ENCODE measurements at regions not wholly inside any gene's neighbourhood (a gene's known extent, or its start where the extent isn't known, plus 50 kb on each side); places are given as distances from the start of the nearest gene placed in this dataset.
"Not testable (repeated sequence)": the region's sequence is repeated elsewhere in the genome, so short reads cannot be mapped to it uniquely, and the experiment has no call there.

DNA sequence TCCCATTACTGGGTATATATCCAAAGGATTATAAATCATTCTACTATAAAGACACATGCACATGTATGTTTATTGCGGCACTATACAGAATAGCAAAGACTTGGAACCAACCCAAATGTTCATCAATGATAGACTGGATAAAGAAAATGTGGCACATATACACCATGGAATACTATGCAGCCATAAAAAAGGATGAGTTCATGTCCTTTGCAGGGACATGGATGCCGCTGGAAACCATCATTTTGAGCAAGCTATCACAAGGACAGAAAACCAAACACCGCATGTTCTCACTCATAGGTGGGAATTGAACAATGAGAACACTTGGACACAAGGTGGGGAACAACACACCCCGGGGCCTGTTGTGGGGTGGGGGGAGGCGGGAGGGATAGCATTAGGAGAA, 57.0 kb upstream of the NEUROD1 start:
- not testable (repeated sequence) for DNase-seq

- no peak for DNase-seq
Measured at GRCh38 chr2:181738074-181738473, 57.8 kb upstream of the NEUROD1 start.

DNA sequence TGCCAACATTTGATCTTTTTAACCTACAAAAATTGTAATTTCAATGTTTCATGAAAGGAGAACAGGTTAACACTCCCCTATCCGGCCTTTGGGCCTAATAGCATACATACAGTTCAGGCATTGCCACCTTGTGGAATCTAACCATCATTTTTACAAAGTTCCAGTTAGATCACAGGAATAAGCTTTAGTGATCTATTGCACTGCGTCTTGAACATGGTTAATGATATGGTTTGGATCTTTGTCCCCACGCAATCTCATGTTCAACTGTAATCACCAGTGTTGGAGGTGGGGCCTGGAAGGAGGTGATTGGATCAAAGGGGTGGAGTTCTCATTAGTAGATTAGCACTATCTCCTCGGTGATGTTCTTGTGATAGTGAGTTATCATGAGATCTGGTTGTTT, 58.2 kb upstream of the NEUROD1 start:
- no peak for DNase-seq

- DNase-seq = no peak
Measured at GRCh38 chr2:181741756-181742155, 61.4 kb upstream of the NEUROD1 start.

DNA sequence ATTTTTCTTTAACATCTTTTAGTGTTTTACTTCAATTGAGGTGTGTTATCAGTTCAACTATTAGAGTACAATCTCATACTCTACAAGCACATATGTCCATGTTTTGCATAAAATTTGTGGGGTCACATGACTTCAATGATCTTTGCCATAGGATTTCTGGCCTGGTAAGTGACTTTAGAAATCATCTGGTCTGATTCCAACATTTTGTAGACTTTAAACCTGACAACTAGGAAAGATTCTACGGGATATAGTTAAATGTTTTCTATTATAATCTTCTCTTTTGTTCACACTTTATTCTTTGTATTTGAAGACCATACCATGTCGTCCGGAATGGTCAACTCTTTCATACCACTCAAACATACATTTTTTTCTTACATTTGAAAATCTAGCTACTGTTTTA, 62.0 kb upstream of the NEUROD1 start:
- no peak for DNase-seq

DNA sequence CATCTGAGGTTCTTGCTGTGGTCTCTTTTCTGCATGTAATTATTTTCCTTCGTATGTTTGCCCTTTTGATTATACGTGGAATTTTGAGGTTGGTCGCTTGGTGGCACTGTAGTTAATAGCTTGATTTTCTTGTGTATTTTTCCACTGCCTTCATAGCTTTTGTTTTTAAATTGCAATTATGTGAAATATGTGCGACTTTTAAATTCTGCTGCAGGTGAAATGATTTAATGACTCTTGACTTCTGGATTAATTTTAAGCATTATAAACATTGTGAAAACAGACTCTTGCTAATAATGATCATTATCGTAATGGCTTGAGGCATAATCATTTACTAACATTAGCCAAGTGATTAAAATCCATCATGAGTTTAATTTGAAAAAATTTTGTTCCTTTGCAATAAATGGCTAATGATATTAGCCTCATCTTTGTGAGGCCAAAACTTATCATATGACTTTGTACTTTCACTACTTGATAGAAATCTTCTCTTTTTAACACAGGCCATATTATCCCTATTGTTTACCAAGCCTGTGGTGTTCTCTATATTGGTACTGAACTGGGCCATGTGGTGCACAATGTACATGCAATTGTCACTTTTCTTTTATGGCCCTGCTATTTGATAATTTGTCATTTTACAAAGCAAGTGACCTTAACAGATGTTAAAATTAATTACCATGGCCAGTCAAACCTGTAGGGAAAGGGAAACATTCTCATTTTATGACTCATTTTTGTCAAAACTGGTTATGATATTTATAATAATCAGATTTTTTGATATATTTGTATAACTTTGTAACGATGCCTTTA, 62.8 kb upstream of the NEUROD1 start:
- DNase-seq = peak; percentile 36

- no peak for DNase-seq
Measured at GRCh38 chr2:181743723-181744031, 63.4 kb upstream of the NEUROD1 start.

- no peak for DNase-seq
Measured at GRCh38 chr2:181745796-181746540, 65.7 kb upstream of the NEUROD1 start.

DNA sequence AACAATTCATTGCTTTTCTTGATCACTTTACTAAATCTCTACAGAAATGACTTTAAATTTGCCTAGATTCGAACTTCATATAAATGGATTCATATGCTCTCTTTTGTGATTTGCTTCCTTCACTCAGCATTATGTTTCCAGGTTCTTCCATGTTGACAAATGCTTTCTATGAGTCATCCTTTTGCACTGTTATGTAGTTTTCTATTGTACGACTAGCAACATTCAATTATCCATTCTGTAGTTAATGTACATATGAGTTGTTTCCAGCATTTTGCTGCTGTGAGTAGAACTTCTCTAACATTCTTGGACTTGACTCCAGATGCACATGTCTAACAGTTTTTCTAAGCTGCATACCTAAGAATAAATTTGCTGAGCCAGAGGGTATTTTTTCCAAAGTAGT, 66.5 kb upstream of the NEUROD1 start:
- DNase-seq = no peak

DNA sequence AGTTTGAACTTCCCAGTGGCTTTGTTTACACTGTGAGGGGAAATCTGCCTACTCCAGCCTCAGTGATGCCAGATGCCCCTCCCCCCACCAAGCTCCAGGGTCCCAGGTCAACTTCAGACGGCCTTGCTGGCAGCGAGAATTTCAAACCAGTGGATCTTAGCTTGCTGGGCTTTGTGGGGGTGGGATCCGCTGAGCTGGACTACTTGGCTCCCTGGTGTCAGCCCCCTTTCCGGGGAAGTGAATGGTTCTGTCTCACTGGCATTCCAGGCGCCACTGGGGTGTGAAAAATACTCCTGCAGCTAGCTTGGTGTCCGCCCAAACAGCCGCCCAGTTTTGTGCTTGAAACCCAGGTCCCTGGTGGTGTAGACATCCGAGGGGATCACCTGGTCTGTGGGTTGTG, 70.0 kb upstream of the NEUROD1 start:
- no peak for DNase-seq

GRCh38 chr2:181751266-181752030, 71.1 kb upstream of the NEUROD1 start:
- no peak for DNase-seq

DNA sequence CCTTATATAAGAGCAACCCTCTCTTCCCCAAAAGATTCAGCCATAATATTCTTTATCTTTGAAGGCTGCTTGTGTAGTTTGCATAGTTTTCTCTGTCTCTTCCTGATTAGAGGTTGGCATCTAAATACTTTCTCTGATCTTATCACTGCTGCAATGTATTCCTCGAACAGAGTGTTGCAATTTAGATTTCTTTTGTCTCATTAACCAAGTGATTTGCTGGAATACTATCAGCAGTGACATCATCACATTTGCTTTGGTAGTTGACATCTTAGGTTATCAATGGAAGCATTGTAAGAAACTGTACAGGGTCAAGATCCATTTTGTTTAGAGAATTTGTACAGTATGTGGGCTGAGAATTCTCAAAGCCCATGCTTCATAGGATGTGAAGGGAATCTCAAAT, 72.0 kb upstream of the NEUROD1 start:
- no peak for DNase-seq

DNA sequence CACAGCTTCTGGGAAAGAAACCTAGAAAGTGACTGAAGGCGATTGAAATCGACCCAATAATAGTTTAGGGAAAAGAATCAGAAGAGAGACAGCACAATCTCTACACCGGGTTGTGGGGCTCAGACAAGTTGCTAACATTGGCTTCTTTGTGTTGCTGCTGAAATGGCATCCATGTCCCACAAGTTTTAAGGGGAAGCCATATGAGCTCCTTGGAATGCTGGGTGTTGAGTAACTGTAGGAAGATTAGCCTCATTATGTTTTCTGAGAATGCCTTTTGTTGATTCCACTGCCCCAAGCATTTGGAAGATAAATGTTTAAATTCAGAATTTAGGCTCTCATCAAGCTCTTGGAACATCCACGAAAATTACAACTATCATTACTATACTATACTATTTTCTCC, 73.4 kb upstream of the NEUROD1 start:
- DNase-seq = no peak

DNA sequence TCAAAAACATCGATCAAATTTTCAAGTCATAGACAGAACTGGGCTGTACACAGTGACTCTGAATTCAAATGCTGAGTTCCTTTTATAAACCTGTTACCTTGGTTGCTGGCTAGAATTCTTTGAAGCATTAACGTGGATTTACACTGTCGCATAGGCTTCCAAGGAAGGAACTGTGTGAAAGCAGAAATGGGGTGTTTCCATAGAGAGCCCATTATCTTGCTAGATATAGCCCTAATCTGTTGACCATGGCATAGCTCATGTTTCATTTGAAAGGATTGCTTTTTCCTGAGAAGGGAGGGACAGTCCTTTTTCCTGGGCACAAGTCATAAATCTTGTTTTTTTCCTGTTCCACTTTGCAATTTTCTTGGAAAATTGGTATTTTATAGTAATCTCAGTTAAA, 73.8 kb upstream of the NEUROD1 start:
- DNase-seq = no peak

GRCh38 chr2:181755181-181755580, 74.9 kb upstream of the NEUROD1 start:
- no peak for DNase-seq

DNA sequence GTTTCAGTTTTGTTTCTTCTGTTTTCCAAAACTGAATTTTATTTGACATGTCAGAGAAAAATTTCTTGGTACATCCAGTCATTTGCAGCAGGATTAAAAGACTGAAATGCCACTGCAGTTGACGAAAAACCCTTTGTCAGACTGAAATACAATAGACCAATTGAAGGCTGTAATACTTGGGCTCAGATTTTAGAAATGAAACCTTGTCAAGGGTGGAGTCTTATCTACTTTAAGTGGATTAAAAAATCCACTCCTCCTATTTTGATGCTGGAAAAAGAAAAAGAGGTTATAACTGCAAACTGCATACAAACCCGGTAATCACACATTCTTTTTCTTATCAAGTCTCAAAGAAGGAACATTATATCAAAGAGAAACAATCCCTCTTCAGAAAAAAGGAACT, 80.2 kb upstream of the NEUROD1 start:
- DNase-seq = no peak

- no peak for DNase-seq
Measured at GRCh38 chr2:181761175-181761574, 80.9 kb upstream of the NEUROD1 start.

DNA sequence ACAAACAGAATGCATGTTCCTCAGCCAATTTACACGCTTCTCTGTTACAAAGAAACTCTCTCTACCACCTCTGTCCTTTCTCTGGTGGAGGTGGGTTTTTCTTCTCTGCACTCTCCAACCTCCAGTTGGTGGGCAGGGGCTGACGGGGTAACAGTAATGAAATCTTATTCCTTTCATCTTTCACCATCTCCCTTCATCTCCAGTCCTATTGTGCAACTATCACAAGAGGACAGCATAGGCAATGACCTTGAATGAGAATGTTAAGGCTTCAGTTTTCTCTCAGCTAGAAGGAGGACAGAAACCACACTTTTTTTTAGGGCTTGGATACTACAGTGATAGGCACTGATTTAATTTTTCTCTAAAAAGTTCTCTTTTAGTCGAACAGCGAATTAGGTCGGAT, 81.7 kb upstream of the NEUROD1 start:
- no peak for DNase-seq

GRCh38 chr2:181762848-181763247, 82.5 kb upstream of the NEUROD1 start:
- DNase-seq = no peak

- no peak for DNase-seq
Measured at GRCh38 chr2:181763423-181763822, 83.1 kb upstream of the NEUROD1 start.

GRCh38 chr2:181764095-181764963, 84.0 kb upstream of the NEUROD1 start:
- no peak for DNase-seq

DNA sequence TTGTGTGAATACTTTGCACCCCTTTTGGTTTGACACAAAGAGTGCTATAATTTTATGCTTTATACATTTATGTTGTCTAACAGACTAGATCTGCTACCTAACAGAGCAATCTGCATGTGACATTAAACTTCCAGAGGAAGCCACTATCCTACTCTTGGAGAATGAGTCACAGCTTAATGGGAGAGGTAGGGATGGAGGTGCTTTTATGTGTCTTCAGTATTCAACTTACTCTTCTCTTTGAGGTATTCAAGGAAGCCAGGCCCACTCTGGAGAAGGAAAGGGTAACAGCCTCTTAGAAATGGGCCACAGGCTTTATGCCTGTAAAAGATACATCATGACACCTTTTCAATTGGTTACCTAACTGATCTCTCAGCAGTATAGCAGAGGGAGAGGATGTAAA, 85.8 kb upstream of the NEUROD1 start:
- no peak for DNase-seq

DNA sequence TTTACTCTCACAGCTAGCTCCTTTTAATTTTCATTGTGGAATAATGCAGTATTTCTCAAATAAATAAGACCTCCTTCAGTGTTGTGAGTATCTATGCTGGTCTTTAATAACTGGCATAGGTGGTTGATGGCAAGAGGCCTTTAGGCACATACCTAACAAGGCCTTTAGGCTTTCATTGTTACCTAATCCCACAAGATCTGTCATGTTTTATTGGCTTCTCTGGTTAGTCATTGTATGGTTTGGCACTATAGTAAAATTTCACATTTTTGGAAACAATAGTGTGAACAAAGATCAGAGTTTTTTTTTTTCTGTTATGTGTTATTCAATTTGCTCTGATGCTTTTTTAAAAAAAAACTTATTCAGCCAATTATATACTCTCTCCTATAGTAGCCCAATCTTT, 89.8 kb upstream of the NEUROD1 start:
- no peak for DNase-seq

Data from KG1 (cell line).